HEK293 (cell line): ENCODE measurements at regions not wholly inside any gene's neighbourhood (a gene's known extent, or its start where the extent isn't known, plus 50 kb on each side); places are given as distances from the start of the nearest gene placed in this dataset.

ENCODE experiments used
- CTCF ChIA-PET: fragments of 350-600 bp; formaldehyde crosslinking; extraction: SDS; loops from one replicate; lab custom pipeline; 2021; ENCODE audit warnings: antibody characterized with exemption; lab: Yijun Ruan, JAX
- POLR2A ChIA-PET: fragments of 300-600 bp; formaldehyde crosslinking; extraction: SDS; loops from one replicate; lab custom pipeline; 2020; ENCODE audit warnings: antibody characterized with exemption, inconsistent platforms; lab: Yijun Ruan, JAX
- H3K27ac ChIP-seq: fragments of 200-500 bp; sonication (Bioruptor generic); 2 replicates; pipeline ENCODE4 v1.5.1; 2014; ENCODE audit warnings: low read depth, low read length, control low read depth, inconsistent platforms; ENCODE audit errors: extremely low read depth
- H3K36me3 ChIP-seq, 2 experiments: fragments of 200-500 bp in 1 of 2; sonication (Bioruptor generic) in 1 of 2; 1 replicate in 1 of 2; 2 replicates in 1 of 2; pipeline ENCODE4 v1.5.1; 2014 to 2017; ENCODE audit warnings: inconsistent platforms in 2 of 2, low read length in 2 of 2; ENCODE audit not compliant: control insufficient read depth in 2 of 2, insufficient read depth in 1 of 2
- H3K4me1 ChIP-seq: fragments of 200-500 bp; sonication (Bioruptor generic); 2 replicates; pipeline ENCODE4 v1.5.1; 2014; ENCODE audit warnings: mild to moderate bottlenecking, low read length, inconsistent platforms; ENCODE audit not compliant: control insufficient read depth, insufficient read depth
- H3K4me3 ChIP-seq: 2 replicates; pipeline ENCODE4 v1.5.1; 2011; ENCODE audit warnings: low read depth, mild to moderate bottlenecking, control low read depth, low read length, moderate library complexity
- H3K9me3 ChIP-seq: fragments of 200-500 bp; sonication (Bioruptor generic); 2 replicates; pipeline ENCODE4 v1.5.1; 2014; ENCODE audit warnings: low read depth, low read length, inconsistent platforms; ENCODE audit not compliant: control insufficient read depth, insufficient read depth
- KLF7 ChIP-seq: fragments of 450-650 bp; formaldehyde crosslinking; IDR thresholded peaks from 2 replicates; pipeline ENCODE4 v1.5.1; 2016; ENCODE audit warnings: missing biosample characterization, missing genetic modification characterization, borderline replicate concordance
- REPIN1 ChIP-seq: fragments of 450-650 bp; formaldehyde crosslinking; IDR thresholded peaks from 2 replicates; pipeline ENCODE4 v1.5.1; 2017; ENCODE audit warnings: missing biosample characterization, missing genetic modification characterization, low read depth
- YY1 ChIP-seq: fragments of 450-650 bp; formaldehyde crosslinking; IDR thresholded peaks from 2 replicates; pipeline ENCODE4 v1.5.1; 2018; ENCODE audit warnings: missing biosample characterization, missing genetic modification characterization
- ZBTB17 ChIP-seq: fragments of 450-650 bp; formaldehyde crosslinking; IDR thresholded peaks from 2 replicates; pipeline ENCODE4 v1.5.1; 2016; ENCODE audit warnings: missing biosample characterization, missing genetic modification characterization
- ZBTB20 ChIP-seq: fragments of 450-650 bp; formaldehyde crosslinking; IDR thresholded peaks from 2 replicates; pipeline ENCODE4 v1.5.1; 2016; ENCODE audit warnings: missing biosample characterization, missing genetic modification characterization
- ZFHX2 ChIP-seq: fragments of 450-650 bp; formaldehyde crosslinking; conservative IDR thresholded peaks from 2 replicates; pipeline ENCODE4 v1.5.1; 2016; ENCODE audit warnings: missing biosample characterization, missing genetic modification characterization
- ZFP69B ChIP-seq: fragments of 450-650 bp; formaldehyde crosslinking; IDR thresholded peaks from 2 replicates; pipeline ENCODE4 v1.5.1; 2016; ENCODE audit warnings: missing biosample characterization, missing genetic modification characterization
- ZNF157 ChIP-seq: fragments of 450-650 bp; formaldehyde crosslinking; IDR thresholded peaks from 2 replicates; pipeline ENCODE4 v1.5.1; 2016; ENCODE audit warnings: missing biosample characterization, missing genetic modification characterization
- ZNF19 ChIP-seq: fragments of 450-650 bp; formaldehyde crosslinking; IDR thresholded peaks from 2 replicates; pipeline ENCODE4; 2016; ENCODE audit warnings: missing biosample characterization, missing genetic modification characterization, low read depth
- ZNF202 ChIP-seq: fragments of 450-650 bp; formaldehyde crosslinking; IDR thresholded peaks from 2 replicates; pipeline ENCODE4 v1.5.1; 2016; ENCODE audit warnings: missing biosample characterization, missing genetic modification characterization, borderline replicate concordance
- ZNF221 ChIP-seq: fragments of 450-650 bp; formaldehyde crosslinking; IDR thresholded peaks from 2 replicates; pipeline ENCODE4 v1.5.1; 2017; ENCODE audit warnings: missing biosample characterization, missing genetic modification characterization, borderline replicate concordance
- ZNF24 ChIP-seq: fragments of 450-650 bp; formaldehyde crosslinking; IDR thresholded peaks from 2 replicates; pipeline ENCODE4 v1.5.1; 2016; ENCODE audit warnings: missing biosample characterization, missing genetic modification characterization
- ZNF324 ChIP-seq: fragments of 450-650 bp; formaldehyde crosslinking; IDR thresholded peaks from 2 replicates; pipeline ENCODE4 v1.5.1; 2016; ENCODE audit warnings: missing biosample characterization, missing genetic modification characterization
- ZNF335 ChIP-seq: fragments of 450-650 bp; formaldehyde crosslinking; conservative IDR thresholded peaks from 2 replicates; pipeline ENCODE4 v1.5.1; 2016; ENCODE audit warnings: missing biosample characterization, missing genetic modification characterization
- ZNF350 ChIP-seq: fragments of 450-650 bp; formaldehyde crosslinking; IDR thresholded peaks from 2 replicates; pipeline ENCODE4 v1.5.0; 2017; ENCODE audit warnings: missing biosample characterization, mild to moderate bottlenecking, missing genetic modification characterization
- ZNF433 ChIP-seq: fragments of 450-650 bp; formaldehyde crosslinking; IDR thresholded peaks from 2 replicates; pipeline ENCODE4 v1.5.1; 2016; ENCODE audit warnings: missing biosample characterization, missing genetic modification characterization, low read depth
- ZNF529 ChIP-seq: fragments of 450-650 bp; formaldehyde crosslinking; IDR thresholded peaks from 2 replicates; pipeline ENCODE4 v1.5.1; 2017; ENCODE audit warnings: missing genetic modification characterization, missing biosample characterization; ENCODE audit not compliant: insufficient replicate concordance
- ZNF747 ChIP-seq: fragments of 450-650 bp; formaldehyde crosslinking; IDR thresholded peaks from 2 replicates; pipeline ENCODE4 v1.5.1; 2016; ENCODE audit warnings: missing biosample characterization, missing genetic modification characterization
- ZNF768 ChIP-seq: fragments of 450-650 bp; formaldehyde crosslinking; IDR thresholded peaks from 2 replicates; pipeline ENCODE4 v1.5.1; 2018; ENCODE audit warnings: missing biosample characterization, mild to moderate bottlenecking, missing genetic modification characterization
- ZNF777 ChIP-seq: fragments of 450-650 bp; formaldehyde crosslinking; IDR thresholded peaks from 2 replicates; pipeline ENCODE4 v1.5.1; 2017; ENCODE audit warnings: missing biosample characterization, missing genetic modification characterization, borderline replicate concordance
- ZSCAN30 ChIP-seq: fragments of 450-650 bp; IDR thresholded peaks from 2 replicates; pipeline ENCODE4 v1.5.1; 2018; ENCODE audit warnings: missing biosample characterization, mild to moderate bottlenecking, missing genetic modification characterization, moderate library complexity
- TF ChIP-seq, protein P1 (sequence below): fragments of 450-650 bp; formaldehyde crosslinking; optimal IDR thresholded peaks from 2 replicates; pipeline ENCODE3; 2016; ENCODE audit warnings: missing biosample characterization, mild to moderate bottlenecking, missing genetic modification characterization
- TF ChIP-seq, protein P2 (sequence below): fragments of 450-650 bp; formaldehyde crosslinking; IDR thresholded peaks from 2 replicates; pipeline ENCODE4 v1.5.1; 2017; ENCODE audit warnings: missing biosample characterization, missing genetic modification characterization
- TF ChIP-seq, protein P3 (sequence below): fragments of 450-650 bp; formaldehyde crosslinking; IDR thresholded peaks from 2 replicates; pipeline ENCODE4 v1.5.1; 2017; ENCODE audit warnings: missing biosample characterization, missing genetic modification characterization
- TF ChIP-seq, protein P4 (sequence below): fragments of 450-650 bp; formaldehyde crosslinking; IDR thresholded peaks from 2 replicates; pipeline ENCODE4 v1.5.1; 2016; ENCODE audit warnings: missing biosample characterization, missing genetic modification characterization

DNA sequence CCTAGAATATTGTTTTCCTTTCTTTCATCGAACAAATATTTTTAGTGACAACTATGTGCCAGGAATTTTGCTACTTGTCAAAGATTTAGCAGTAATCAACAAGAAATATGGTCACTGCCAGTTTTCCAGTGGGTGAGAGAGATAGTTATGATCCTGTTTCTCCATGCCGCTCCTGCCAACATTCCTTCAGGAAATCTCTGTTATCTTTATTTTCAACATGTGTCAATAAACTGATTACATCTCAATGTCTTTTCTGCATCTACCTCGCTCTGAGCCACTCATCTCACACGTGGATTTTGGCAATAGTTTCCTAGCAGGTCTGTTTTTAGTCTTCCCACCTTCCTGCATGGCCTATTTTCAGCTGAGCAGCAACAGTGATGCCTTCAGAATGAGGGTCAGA is 650.0 kb upstream of the STXBP6 start:
- TF ChIP-seq ZNF335 (tag by site-specific recombination) = no peak
- TF ChIP-seq ZNF221 (tag by site-specific recombination) = no peak
- no peak for TF ChIP-seq ZNF24
- no peak for TF ChIP-seq ZFP69B (tag by site-specific recombination)
- TF ChIP-seq, protein P1, sequence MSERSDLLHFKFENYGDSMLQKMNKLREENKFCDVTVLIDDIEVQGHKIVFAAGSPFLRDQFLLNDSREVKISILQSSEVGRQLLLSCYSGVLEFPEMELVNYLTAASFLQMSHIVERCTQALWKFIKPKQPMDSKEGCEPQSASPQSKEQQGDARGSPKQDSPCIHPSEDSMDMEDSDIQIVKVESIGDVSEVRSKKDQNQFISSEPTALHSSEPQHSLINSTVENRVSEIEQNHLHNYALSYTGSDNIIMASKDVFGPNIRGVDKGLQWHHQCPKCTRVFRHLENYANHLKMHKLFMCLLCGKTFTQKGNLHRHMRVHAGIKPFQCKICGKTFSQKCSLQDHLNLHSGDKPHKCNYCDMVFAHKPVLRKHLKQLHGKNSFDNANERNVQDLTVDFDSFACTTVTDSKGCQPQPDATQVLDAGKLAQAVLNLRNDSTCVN = no peak
- TF ChIP-seq YY1 = no peak
- TF ChIP-seq, protein P2, sequence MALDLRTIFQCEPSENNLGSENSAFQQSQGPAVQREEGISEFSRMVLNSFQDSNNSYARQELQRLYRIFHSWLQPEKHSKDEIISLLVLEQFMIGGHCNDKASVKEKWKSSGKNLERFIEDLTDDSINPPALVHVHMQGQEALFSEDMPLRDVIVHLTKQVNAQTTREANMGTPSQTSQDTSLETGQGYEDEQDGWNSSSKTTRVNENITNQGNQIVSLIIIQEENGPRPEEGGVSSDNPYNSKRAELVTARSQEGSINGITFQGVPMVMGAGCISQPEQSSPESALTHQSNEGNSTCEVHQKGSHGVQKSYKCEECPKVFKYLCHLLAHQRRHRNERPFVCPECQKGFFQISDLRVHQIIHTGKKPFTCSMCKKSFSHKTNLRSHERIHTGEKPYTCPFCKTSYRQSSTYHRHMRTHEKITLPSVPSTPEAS = no peak
- no peak for TF ChIP-seq ZNF433
- TF ChIP-seq ZNF350 (tag by site-specific recombination) = no peak
- TF ChIP-seq ZSCAN30 (tag by site-specific recombination) = no peak
- ChIA-PET CTCF (no interaction called here), POLR2A (no interaction called here)
- Histone ChIP-seq H3K36me3 (no peaks in the 10 kb centered on the region), H3K4me1 (no peaks in the 10 kb centered on the region), H3K9me3 (no peaks in the 10 kb centered on the region), H3K27ac (no peak overlapping the region), H3K4me3 (no peak overlapping the region)

DNA sequence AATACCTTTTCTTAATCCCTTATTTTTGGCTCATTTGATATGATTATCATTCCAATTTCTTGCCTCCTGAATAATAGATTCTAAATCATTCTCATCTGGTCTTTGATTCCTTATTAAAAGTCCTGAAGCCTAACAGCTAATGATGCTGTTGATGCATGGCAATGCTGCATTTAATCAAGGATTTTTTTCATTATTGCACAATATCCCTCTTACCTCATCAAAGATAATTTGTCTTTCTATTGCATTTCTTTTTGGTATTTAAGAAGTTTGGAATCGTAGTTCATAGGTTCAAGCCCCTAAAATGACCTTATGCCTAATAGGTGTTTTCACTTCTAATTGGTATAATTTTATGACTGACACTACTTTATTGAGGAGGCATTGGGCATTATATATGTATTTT is 648.2 kb upstream of the STXBP6 start:
- Histone ChIP-seq H3K27ac (no peak overlapping the region), H3K4me3 (no peak overlapping the region), H3K9me3 (no peaks in the 10 kb centered on the region), H3K36me3 (no peaks in the 10 kb centered on the region), H3K4me1 (no peaks in the 10 kb centered on the region)
- CTCF ChIA-PET = no interaction called here
- POLR2A ChIA-PET = no interaction called here
- no peak for TF ChIP-seq REPIN1 (tag by site-specific recombination)
- no peak for TF ChIP-seq KLF7
- TF ChIP-seq ZNF777 (tag by site-specific recombination) = no peak
- no peak for TF ChIP-seq ZNF768 (tag by site-specific recombination)

DNA sequence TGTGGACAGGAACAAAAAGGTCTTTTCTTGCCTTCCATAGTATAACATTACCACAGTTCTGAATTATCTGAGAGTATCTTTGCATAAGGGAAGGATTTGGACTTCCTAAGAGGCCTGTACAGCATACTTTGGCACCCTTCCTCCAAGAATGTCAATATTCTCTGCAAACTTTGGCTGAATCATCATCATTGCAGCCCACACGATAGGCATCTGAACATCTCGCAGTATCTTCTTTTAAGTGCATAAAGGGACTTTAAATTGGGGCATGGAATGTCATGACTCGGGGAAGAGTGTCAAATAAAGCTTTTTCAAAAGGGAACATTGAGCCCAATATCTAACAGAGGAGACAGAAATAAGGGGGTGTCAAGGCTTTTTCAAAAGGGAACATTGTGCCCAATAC is 646.2 kb upstream of the STXBP6 start:
- ChIA-PET POLR2A (no interaction called here), CTCF (no interaction called here)
- Histone ChIP-seq H3K4me3 (no peak overlapping the region), H3K27ac (no peak overlapping the region), H3K4me1 (no peaks in the 10 kb centered on the region), H3K9me3 (no peaks in the 10 kb centered on the region), H3K36me3 (no peaks in the 10 kb centered on the region)
- TF ChIP-seq ZNF19 (tag by site-specific recombination) (no peak), ZBTB20 (tag by site-specific recombination) (no peak), ZNF529 (tag by site-specific recombination) (no peak), ZNF202 (tag by site-specific recombination) (no peak), ZNF324 (tag by site-specific recombination) (no peak), ZFHX2 (tag by site-specific recombination) (no peak), ZNF157 (tag by site-specific recombination) (no peak), ZBTB17 (no peak), ZNF747 (tag by site-specific recombination) (no peak)
- TF ChIP-seq, protein P3, sequence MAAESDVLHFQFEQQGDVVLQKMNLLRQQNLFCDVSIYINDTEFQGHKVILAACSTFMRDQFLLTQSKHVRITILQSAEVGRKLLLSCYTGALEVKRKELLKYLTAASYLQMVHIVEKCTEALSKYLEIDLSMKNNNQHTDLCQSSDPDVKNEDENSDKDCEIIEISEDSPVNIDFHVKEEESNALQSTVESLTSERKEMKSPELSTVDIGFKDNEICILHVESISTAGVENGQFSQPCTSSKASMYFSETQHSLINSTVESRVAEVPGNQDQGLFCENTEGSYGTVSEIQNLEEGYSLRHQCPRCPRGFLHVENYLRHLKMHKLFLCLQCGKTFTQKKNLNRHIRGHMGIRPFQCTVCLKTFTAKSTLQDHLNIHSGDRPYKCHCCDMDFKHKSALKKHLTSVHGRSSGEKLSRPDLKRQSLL (tag by site-specific recombination) = no peak
- TF ChIP-seq, protein P4, sequence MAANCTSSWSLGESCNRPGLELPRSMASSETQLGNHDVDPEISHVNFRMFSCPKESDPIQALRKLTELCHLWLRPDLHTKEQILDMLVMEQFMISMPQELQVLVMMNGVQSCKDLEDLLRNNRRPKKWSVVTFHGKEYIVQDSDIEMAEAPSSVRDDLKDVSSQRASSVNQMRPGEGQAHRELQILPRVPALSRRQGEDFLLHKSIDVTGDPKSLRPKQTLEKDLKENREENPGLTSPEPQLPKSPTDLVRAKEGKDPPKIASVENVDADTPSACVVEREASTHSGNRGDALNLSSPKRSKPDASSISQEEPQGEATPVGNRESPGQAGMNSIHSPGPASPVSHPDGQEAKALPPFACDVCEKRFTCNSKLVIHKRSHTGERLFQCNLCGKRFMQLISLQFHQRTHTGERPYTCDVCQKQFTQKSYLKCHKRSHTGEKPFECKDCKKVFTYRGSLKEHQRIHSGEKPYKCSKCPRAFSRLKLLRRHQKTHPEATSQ (tag by site-specific recombination) = no peak
